GM12878 (cell line): ENCODE measurements at regions not wholly inside any gene's neighbourhood (a gene's known extent, or its start where the extent isn't known, plus 50 kb on each side); places are given as distances from the start of the nearest gene placed in this dataset.
"Not testable (repeated sequence)": the region's sequence is repeated elsewhere in the genome, so short reads cannot be mapped to it uniquely, and the experiment has no call there.

Experiments
- ATAC-seq: fragments of 200-7000 bp; cut with Tn5 transposase; 3 replicates; pipeline ENCODE4 v1.9.1; 2020; ENCODE audit warnings: mild to moderate bottlenecking, moderate library complexity
- BruUV-seq: library from RNA; stranded (reverse); fragments of 400-500 nt; replicated peaks from 2 replicates; lab custom pipeline; 2021; lab: Mats Ljungman, UMichigan
- CTCF ChIA-PET: fragments of 300-600 bp; sonication (Branson Sonifier 250); formaldehyde crosslinking; extraction: SDS; loops from one replicate; lab custom pipeline; 2021; ENCODE audit warnings: inconsistent platforms; lab: Yijun Ruan, JAX
- POLR2A ChIA-PET: fragments of 350-600 bp; formaldehyde crosslinking; extraction: SDS; loops from one replicate; lab custom pipeline; 2021; ENCODE audit warnings: inconsistent platforms; lab: Charles Lee
- RAD21 ChIA-PET: fragments of 300-600 bp; sonication (Branson Sonifier 250); formaldehyde crosslinking; loops from one replicate; lab custom pipeline; 2023; ENCODE audit warnings: antibody characterized with exemption; ENCODE audit not compliant: unreplicated experiment; lab: Charles Lee
- SMC1A ChIA-PET: fragments of 300-600 bp; sonication (Branson Sonifier 250); formaldehyde crosslinking; loops from one replicate; lab custom pipeline; 2023; ENCODE audit not compliant: unreplicated experiment, uncharacterized antibody; lab: Charles Lee
- DNase-seq: peaks from one replicate; pipeline ENCODE4 v3.0.0-alpha.2; 2011; ENCODE audit warnings: low read depth, low spot score
- FAIRE-seq: peaks from 3 replicates; lab custom pipeline; 2011; peaks lifted over from hg19 to GRCh38; lab: Jason Lieb, UNC
- H2AFZ ChIP-seq: 2 replicates; pipeline ENCODE4 v1.6.0; 2011; ENCODE audit warnings: low read depth, low read length, control low read depth; ENCODE audit not compliant: control insufficient read depth
- H3K27ac ChIP-seq: 2 replicates; pipeline ENCODE4 v1.5.1; 2011; ENCODE audit warnings: control low read depth; ENCODE audit not compliant: control insufficient read depth, insufficient read depth
- H3K27me3 ChIP-seq, 2 experiments: replicated peaks in 1 of 2; 2 replicates each; pipeline versions ENCODE4 v1.6.0 to v1.6.1; 2011; ENCODE audit warnings: low read length in 1 of 2; ENCODE audit not compliant: control insufficient read depth in 2 of 2, insufficient read depth in 2 of 2
- H3K36me3 ChIP-seq, 2 experiments: 2 replicates each; pipeline ENCODE4 v1.5.1; 2011; ENCODE audit warnings: low read length in 1 of 2; ENCODE audit not compliant: control insufficient read depth in 2 of 2, insufficient read depth in 2 of 2
- H3K4me1 ChIP-seq: 2 replicates; pipeline ENCODE4 v1.6.1; 2011; ENCODE audit warnings: mild to moderate bottlenecking, low read length, moderate library complexity, mixed read lengths; ENCODE audit not compliant: control insufficient read depth, insufficient read depth
- H3K4me2 ChIP-seq: 2 replicates; pipeline ENCODE4 v1.6.0; 2011; ENCODE audit warnings: control low read depth; ENCODE audit not compliant: control insufficient read depth, insufficient read depth
- H3K4me3 ChIP-seq: fragments of 200-600 bp; sonication (generic); 2 replicates; pipeline ENCODE4 v1.5.1; 2016
- H3K79me2 ChIP-seq: 2 replicates; pipeline ENCODE4 v1.6.0; 2011; ENCODE audit warnings: low read length; ENCODE audit not compliant: control insufficient read depth, insufficient read depth
- H3K9ac ChIP-seq: 2 replicates; pipeline ENCODE4 v1.8.0; 2011; ENCODE audit warnings: low read length, control low read depth, mixed read lengths; ENCODE audit not compliant: control insufficient read depth, insufficient read depth
- H3K9me3 ChIP-seq: replicated peaks from 3 replicates; pipeline ENCODE4 v1.5.1; 2011; ENCODE audit warnings: mild to moderate bottlenecking, low read length; ENCODE audit not compliant: control insufficient read depth, insufficient read depth
- H4K20me1 ChIP-seq: 2 replicates; pipeline ENCODE4 v1.6.0; 2011; ENCODE audit not compliant: control insufficient read depth, insufficient read depth
- IRF4 ChIP-seq: IDR thresholded peaks from 2 replicates; pipeline ENCODE4 v1.6.1; 2011; ENCODE audit warnings: low read depth, low read length
- PRDM15 ChIP-seq: fragments of 450-650 bp; formaldehyde crosslinking; IDR thresholded peaks from 2 replicates; pipeline ENCODE4 v1.4.0; 2020; ENCODE audit warnings: mild to moderate bottlenecking, moderate library complexity
- TCF7 ChIP-seq: IDR thresholded peaks from 2 replicates; pipeline ENCODE4 v1.6.1; 2014; ENCODE audit warnings: antibody characterized with exemption, borderline replicate concordance
- WGBS: methylation state at CpG from one replicate; pipeline ENCODE4 v1.1.6; 2016; ENCODE audit warnings: low lambda C conversion rate; ENCODE audit not compliant: insufficient replicate concordance, insufficient coverage; ENCODE audit errors: missing lambda C conversion rate; 5-methylcytosine and 5-hydroxymethylcytosine counted together
- in situ Hi-C: fragments of 300-500 bp; cut with MboI; formaldehyde crosslinking; loops from 9 replicates; pipeline ENCODE4 v1.14.3; 2018; ENCODE audit warnings: mixed read lengths
- intact Hi-C: fragments of 100-400 bp; cut with micrococcal nuclease; formaldehyde crosslinking; loops from one replicate; pipeline ENCODE4 v1.14.2; 2022; ENCODE audit not compliant: unreplicated experiment

GRCh38 chr5:143588933-143589662, 185.6 kb upstream of the NR3C1 start (continued):
- no peak for TF ChIP-seq PRDM15 (CRISPR knock-in tag)
- no peak for TF ChIP-seq IRF4
- TF ChIP-seq TCF7: no peak

- peaks cover 13% of the 10 kb centered on the region for H3K4me1 ChIP-seq
- ChIA-PET POLR2A (interaction anchor here (1.1 kb wide), 1 partner anchor 11 kb away, joined by 3 read pairs; no protein-coding TSS in a partner anchor), SMC1A (interaction anchor here (1.3 to 5.7 kb wide), 3 partner anchors 13 to 241 kb away, joined by 3 to 56 read pairs (median 4); no protein-coding TSS in a partner anchor), RAD21 (interaction anchor here (1.5 to 2.2 kb wide), 2 partner anchors 24 to 162 kb away, joined by 3 to 4 read pairs; no protein-coding TSS in a partner anchor)
- H3K4me3 ChIP-seq, H2AFZ ChIP-seq, H4K20me1 ChIP-seq, H3K9me3 ChIP-seq, FAIRE-seq, H3K36me3 ChIP-seq, ATAC-seq, DNase-seq, H3K4me2 ChIP-seq, in situ Hi-C loops, CTCF ChIA-PET, H3K27ac ChIP-seq, H3K9ac ChIP-seq, BruUV-seq, H3K27me3 ChIP-seq, H3K79me2 ChIP-seq: not testable (repeated sequence)
- WGBS: 93% methylated on average over 3 of the region's 3 CpGs
- intact Hi-C loops: loop anchor here (2.0 kb wide), 1 partner anchor 17 kb away; no protein-coding TSS in a partner anchor
Measured at GRCh38 chr5:143588121-143588520, 184.6 kb upstream of the NR3C1 start.
